CD8-positive, alpha-beta memory T cell (primary cell): ENCODE measurements at regions not wholly inside any gene's neighbourhood (a gene's known extent, or its start where the extent isn't known, plus 50 kb on each side); places are given as distances from the start of the nearest gene placed in this dataset.
"Not testable (repeated sequence)": the region's sequence is repeated elsewhere in the genome, so short reads cannot be mapped to it uniquely, and the experiment has no call there.

Experiments
- CTCF ChIA-PET: fragments of 350-600 bp; sonication (Branson Sonifier 250); formaldehyde crosslinking; loops from one replicate; lab custom pipeline; 2021; ENCODE audit warnings: antibody characterized with exemption; lab: Charles Lee
- POLR2A ChIA-PET: fragments of 350-600 bp; sonication (Branson Sonifier 250); formaldehyde crosslinking; loops from one replicate; lab custom pipeline; 2021; ENCODE audit warnings: antibody characterized with exemption; lab: Charles Lee
- DNase-seq, 5 donors: peaks; one replicate each; pipeline versions ENCODE4 v3.0.0 to v3.0.0-alpha.2; 2020 to 2022; ENCODE audit warnings: mixed read lengths in 1 of 5
- H3K27ac ChIP-seq: one replicate; pipeline ENCODE4 v1.7.0; 2013; ENCODE audit warnings: low read depth, mild to moderate bottlenecking, low read length, moderate library complexity
- H3K27me3 ChIP-seq: 2 replicates; pipeline ENCODE4 v1.7.0; 2013; ENCODE audit warnings: low read length, mild to moderate bottlenecking; ENCODE audit not compliant: insufficient read depth, poor library complexity, severe bottlenecking
- H3K36me3 ChIP-seq: 2 replicates; pipeline ENCODE4 v1.7.0; 2013; ENCODE audit warnings: mild to moderate bottlenecking, low read length, moderate library complexity; ENCODE audit not compliant: insufficient read depth
- H3K4me1 ChIP-seq: 2 replicates; pipeline ENCODE4 v1.7.0; 2013; ENCODE audit warnings: mild to moderate bottlenecking, low read length, moderate library complexity; ENCODE audit not compliant: insufficient read depth
- H3K4me3 ChIP-seq: 2 replicates; pipeline ENCODE4 v1.7.0; 2013; ENCODE audit warnings: mild to moderate bottlenecking, low read length
- H3K9me3 ChIP-seq: 2 replicates; pipeline ENCODE4 v1.7.0; 2013; ENCODE audit warnings: mild to moderate bottlenecking, low read length
- H3K27ac Mint-ChIP-seq, 8 donors: one replicate each; pipeline ENCODE4 v1.8.0; 2020 to 2021; ENCODE audit warnings: mixed read lengths in 8 of 8, mild to moderate bottlenecking in 6 of 8, inconsistent platforms in 3 of 8, moderate library complexity in 3 of 8
- H3K27me3 Mint-ChIP-seq, 2 donors: one replicate each; pipeline ENCODE4 v1.8.0; 2020 to 2021; ENCODE audit warnings: mixed read lengths in 2 of 2, mild to moderate bottlenecking in 1 of 2, moderate library complexity in 1 of 2
- H3K36me3 Mint-ChIP-seq, 3 donors: one replicate each; pipeline ENCODE4 v1.8.0; 2020 to 2021; ENCODE audit warnings: mixed read lengths in 3 of 3, inconsistent platforms in 1 of 3, mild to moderate bottlenecking in 1 of 3
- H3K4me1 Mint-ChIP-seq, 3 donors: one replicate each; pipeline ENCODE4 v1.8.0; 2020 to 2021; ENCODE audit warnings: mixed read lengths in 3 of 3, inconsistent platforms in 1 of 3, mild to moderate bottlenecking in 1 of 3
- H3K4me3 Mint-ChIP-seq, 7 donors: one replicate each; pipeline ENCODE4 v1.8.0; 2020 to 2021; ENCODE audit warnings: mixed read lengths in 7 of 7, mild to moderate bottlenecking in 6 of 7, moderate library complexity in 4 of 7, inconsistent platforms in 2 of 7
- H3K9me3 Mint-ChIP-seq, 5 donors: one replicate each; pipeline ENCODE4 v1.8.0; 2020 to 2022; ENCODE audit warnings: mixed read lengths in 5 of 5, mild to moderate bottlenecking in 3 of 5, moderate library complexity in 2 of 5, inconsistent platforms in 1 of 5

DNA sequence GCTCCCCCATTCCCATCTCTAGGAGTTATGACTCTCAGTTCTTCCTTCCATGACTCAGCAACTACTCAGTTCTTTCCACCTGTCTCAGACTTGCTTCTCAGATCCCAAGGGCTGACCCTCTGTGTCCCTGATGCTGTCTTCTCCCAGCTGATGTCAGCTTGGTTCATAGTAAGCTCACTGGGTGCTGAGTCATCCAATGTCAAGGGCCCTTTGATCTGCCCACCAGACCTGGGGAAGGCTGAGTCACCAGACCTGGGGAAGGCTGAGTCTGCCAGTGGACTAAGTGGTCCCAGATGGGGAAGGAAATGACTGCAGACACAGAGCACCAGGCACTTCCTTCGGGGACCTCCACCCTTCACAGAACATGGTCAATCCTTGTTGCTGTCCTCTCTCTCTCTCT is 76.1 kb upstream of the ZEB1 start:
- H3K9me3 Mint-ChIP-seq: no peaks in the 10 kb centered on the region
- ChIA-PET POLR2A (no interaction called here), CTCF (no interaction called here)
- H3K36me3 ChIP-seq: no peaks in the 10 kb centered on the region
- H3K4me1 ChIP-seq: no peaks in the 10 kb centered on the region
- DNase-seq: no peak
- no peak overlapping the region for H3K4me3 Mint-ChIP-seq
- H3K27ac Mint-ChIP-seq: no peak overlapping the region
- H3K27me3 Mint-ChIP-seq: peaks cover 0 to 3% of the 10 kb centered on the region in 2 donors
- H3K9me3 ChIP-seq: no peaks in the 10 kb centered on the region
- no peaks in the 10 kb centered on the region for H3K4me1 Mint-ChIP-seq
- H3K36me3 Mint-ChIP-seq: peaks cover 0 to 4% (median 0%) of the 10 kb centered on the region in 3 donors
- H3K27ac ChIP-seq: no peak overlapping the region
- H3K27me3 ChIP-seq: no peaks in the 10 kb centered on the region
- H3K4me3 ChIP-seq: no peak overlapping the region

GRCh38 chr10:31251118-31251517 is 67.9 kb upstream of the ZEB1 start:
- H3K27me3 Mint-ChIP-seq, H3K4me3 Mint-ChIP-seq, H3K4me1 Mint-ChIP-seq, H3K27ac Mint-ChIP-seq, H3K4me1 ChIP-seq, POLR2A ChIA-PET, H3K9me3 ChIP-seq, H3K27me3 ChIP-seq, DNase-seq, H3K27ac ChIP-seq, H3K4me3 ChIP-seq, CTCF ChIA-PET, H3K9me3 Mint-ChIP-seq, H3K36me3 Mint-ChIP-seq, H3K36me3 ChIP-seq: not testable (repeated sequence)

- H3K4me3 ChIP-seq: no peak overlapping the region
- H3K27ac ChIP-seq: no peak overlapping the region
- Mint-ChIP-seq H3K9me3 (peaks cover 0 to 5% (median 0%) of the 10 kb centered on the region in 5 donors), H3K27me3 (peaks cover 0 to 17% of the 10 kb centered on the region in 2 donors), H3K27ac (peak overlapping the region in 1 of 8 donors; percentile 22), H3K36me3 (no peaks in the 10 kb centered on the region), H3K4me1 (no peaks in the 10 kb centered on the region), H3K4me3 (no peak overlapping the region)
- no peak for DNase-seq
- ChIA-PET CTCF (no interaction called here), POLR2A (no interaction called here)
- H3K9me3 ChIP-seq: no peaks in the 10 kb centered on the region
- H3K27me3 ChIP-seq: peaks cover 3% of the 10 kb centered on the region
- H3K36me3 ChIP-seq: no peaks in the 10 kb centered on the region
- no peaks in the 10 kb centered on the region for H3K4me1 ChIP-seq
These were observed 65.8 kb upstream of the ZEB1 start for GRCh38 chr10:31253237-31253636.

DNA sequence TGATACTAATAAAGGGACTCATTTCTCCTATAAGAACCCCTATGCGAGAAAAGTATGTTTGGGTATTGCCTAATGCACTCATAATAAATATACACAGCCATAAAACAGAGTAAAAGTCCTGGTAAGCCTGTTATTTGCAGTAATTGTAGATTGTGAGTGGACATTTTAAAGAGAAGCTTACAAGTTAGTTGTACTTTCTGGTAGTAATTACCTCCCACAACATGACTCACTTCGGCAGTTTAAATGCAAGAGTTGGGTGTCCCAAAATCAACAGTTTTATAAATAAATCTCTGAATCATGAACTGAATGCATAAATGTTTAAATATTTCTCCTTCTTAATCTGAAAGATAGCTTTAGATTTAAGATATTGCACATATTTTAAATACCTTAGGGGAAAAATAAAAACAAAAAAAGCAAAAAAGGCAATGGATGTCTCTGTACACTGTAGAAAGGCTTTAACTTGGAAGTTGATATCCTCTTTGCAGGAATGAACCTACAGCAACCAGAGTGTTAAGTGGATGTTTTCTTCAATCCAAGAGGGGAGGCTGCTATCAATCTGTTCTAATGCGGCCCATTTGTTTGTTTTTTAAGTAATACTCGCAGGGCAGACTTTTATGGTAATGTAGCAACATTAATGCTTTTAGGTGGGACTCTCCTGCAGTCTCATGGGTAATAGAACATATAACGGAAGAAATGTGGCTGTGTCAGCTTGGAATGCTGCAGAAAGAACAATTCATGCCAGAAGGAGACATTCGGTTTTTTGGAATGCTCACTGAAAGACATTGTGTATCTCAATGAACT is 57.3 kb upstream of the ZEB1 start:
- H3K4me1 ChIP-seq: no peaks in the 10 kb centered on the region
- H3K27ac Mint-ChIP-seq: no peak overlapping the region
- H3K27me3 ChIP-seq: no peaks in the 10 kb centered on the region
- no peaks in the 10 kb centered on the region for H3K36me3 ChIP-seq
- H3K36me3 Mint-ChIP-seq: peaks cover 0 to 1% (median 0%) of the 10 kb centered on the region in 3 donors
- DNase-seq: no peak
- H3K27me3 Mint-ChIP-seq: peaks cover 12 to 41% of the 10 kb centered on the region in 2 donors
- H3K9me3 Mint-ChIP-seq: peaks cover 0 to 1% (median 0%) of the 10 kb centered on the region in 5 donors
- no peak overlapping the region for H3K4me3 Mint-ChIP-seq
- H3K4me1 Mint-ChIP-seq: no peaks in the 10 kb centered on the region
- CTCF ChIA-PET: no interaction called here
- POLR2A ChIA-PET: no interaction called here
- H3K4me3 ChIP-seq: no peak overlapping the region
- H3K9me3 ChIP-seq: no peaks in the 10 kb centered on the region
- H3K27ac ChIP-seq: no peak overlapping the region

- Mint-ChIP-seq H3K4me1 (no peaks in the 10 kb centered on the region), H3K4me3 (no peak overlapping the region), H3K36me3 (peaks cover 0 to 1% (median 0%) of the 10 kb centered on the region in 3 donors), H3K27me3 (peaks cover 12 to 37% of the 10 kb centered on the region in 2 donors), H3K27ac (no peak overlapping the region), H3K9me3 (peaks cover 0 to 1% (median 0%) of the 10 kb centered on the region in 5 donors)
- no peak for DNase-seq
- Histone ChIP-seq H3K27me3 (no peaks in the 10 kb centered on the region), H3K27ac (no peak overlapping the region), H3K36me3 (no peaks in the 10 kb centered on the region), H3K4me3 (no peak overlapping the region), H3K9me3 (no peaks in the 10 kb centered on the region), H3K4me1 (no peaks in the 10 kb centered on the region)
- ChIA-PET POLR2A (no interaction called here), CTCF (no interaction called here)
These were observed 56.3 kb upstream of the ZEB1 start for GRCh38 chr10:31262672-31263071.

- Histone ChIP-seq H3K27ac (no peak overlapping the region), H3K4me3 (no peak overlapping the region), H3K36me3 (no peaks in the 10 kb centered on the region), H3K27me3 (no peaks in the 10 kb centered on the region), H3K4me1 (no peaks in the 10 kb centered on the region), H3K9me3 (no peaks in the 10 kb centered on the region)
- Mint-ChIP-seq H3K36me3 (peaks cover 0 to 1% (median 0%) of the 10 kb centered on the region in 3 donors), H3K4me1 (no peaks in the 10 kb centered on the region), H3K27me3 (peaks cover 12 to 33% of the 10 kb centered on the region in 2 donors), H3K4me3 (no peak overlapping the region), H3K9me3 (peaks cover 0 to 1% (median 0%) of the 10 kb centered on the region in 5 donors), H3K27ac (no peak overlapping the region)
- no peak for DNase-seq
- CTCF ChIA-PET: no interaction called here
- POLR2A ChIA-PET: no interaction called here
These were observed 55.1 kb upstream of the ZEB1 start for GRCh38 chr10:31263903-31264302.

DNA sequence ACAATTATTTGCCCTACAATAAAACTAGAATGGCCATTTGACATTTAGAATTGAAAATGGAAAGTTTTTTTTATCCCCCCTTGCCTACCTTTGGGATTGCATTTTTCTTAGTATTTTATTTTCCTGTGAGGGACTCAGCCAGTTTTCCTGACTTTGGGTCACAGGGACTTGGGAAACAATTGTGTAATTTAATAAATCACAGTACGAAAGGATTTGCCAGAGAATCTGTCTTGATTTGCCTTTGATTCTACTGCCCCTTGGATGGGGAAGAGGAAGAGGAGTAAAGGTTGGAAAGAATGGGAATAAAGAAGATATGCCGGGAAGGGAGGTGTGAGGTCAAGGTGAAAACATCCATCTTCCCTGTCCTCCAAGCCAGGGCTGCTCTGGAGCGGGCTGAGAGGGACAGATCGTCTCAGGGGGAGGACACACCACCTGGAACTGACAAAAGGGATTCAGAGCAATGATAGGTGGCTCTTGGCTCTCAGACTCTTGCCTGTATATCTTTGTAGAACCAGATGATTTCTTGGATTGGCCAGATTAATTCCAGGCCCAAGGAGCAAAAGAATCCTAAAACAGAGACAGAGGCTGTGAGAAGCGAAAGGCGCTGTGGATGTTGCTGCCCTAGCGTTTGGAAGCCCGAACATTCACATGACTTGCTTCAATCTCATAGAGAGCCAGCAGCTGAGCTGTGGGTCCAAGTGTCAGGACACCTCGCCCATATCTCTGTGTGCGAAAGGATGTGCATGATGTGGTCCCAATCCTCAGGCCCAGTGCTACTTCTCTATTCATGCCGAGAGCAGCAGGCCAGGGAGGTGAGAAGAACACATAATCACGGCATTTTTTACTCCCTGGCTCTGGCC is 50.3 kb upstream of the ZEB1 start:
- no peaks in the 10 kb centered on the region for H3K9me3 ChIP-seq
- peaks cover 4 to 10% of the 10 kb centered on the region in 2 donors for H3K27me3 Mint-ChIP-seq
- H3K27me3 ChIP-seq: no peaks in the 10 kb centered on the region
- H3K36me3 ChIP-seq: no peaks in the 10 kb centered on the region
- no peak for DNase-seq
- H3K9me3 Mint-ChIP-seq: peaks cover 4 to 10% (median 8%) of the 10 kb centered on the region in 5 donors
- no peak overlapping the region for H3K4me3 Mint-ChIP-seq
- H3K27ac ChIP-seq: no peak overlapping the region
- H3K4me3 ChIP-seq: no peak overlapping the region
- POLR2A ChIA-PET: no interaction called here
- no peaks in the 10 kb centered on the region for H3K4me1 ChIP-seq
- no peak overlapping the region for H3K27ac Mint-ChIP-seq
- CTCF ChIA-PET: no interaction called here
- no peaks in the 10 kb centered on the region for H3K4me1 Mint-ChIP-seq
- H3K36me3 Mint-ChIP-seq: peaks cover 0 to 7% (median 0%) of the 10 kb centered on the region in 3 donors
